ENCODE measurements at regions not wholly inside any gene's neighbourhood (a gene's known extent, or its start where the extent isn't known, plus 50 kb on each side); places are given as distances from the start of the nearest gene placed in this dataset.

DNA sequence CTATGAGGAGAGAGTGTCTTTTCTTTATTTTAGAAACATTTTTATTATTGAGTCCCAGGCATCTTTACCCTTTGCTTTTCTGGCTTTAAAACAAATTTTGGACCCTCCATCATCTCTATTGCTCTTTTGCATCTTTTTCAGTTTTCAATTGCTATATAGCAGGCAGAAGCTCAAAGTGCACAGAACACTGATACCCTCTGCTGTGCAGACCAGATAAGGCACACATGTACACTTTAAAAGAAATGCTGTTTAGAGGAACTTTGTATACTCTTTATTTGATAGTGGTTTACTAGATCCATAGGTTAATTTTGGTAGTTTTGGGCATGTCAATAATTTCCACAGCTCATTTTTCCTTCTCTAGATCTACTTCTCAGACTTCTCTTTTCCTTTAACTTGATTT, 324.2 kb downstream of the SH2D4B start:
- H2BK20ac ChIP-seq (ENCODE audit: low read depth, low read length) = no peak overlapping the region

More for the DNA sequence above, 324.2 kb downstream of the SH2D4B start:
- no peak overlapping the region for H4K91ac ChIP-seq (ENCODE audit: insufficient read depth, low read depth, low read length)
- no peak overlapping the region for H2AK5ac ChIP-seq (ENCODE audit: low read depth, low read length)
- H2BK120ac ChIP-seq (ENCODE audit: low read depth, low read length) = no peak overlapping the region
- no peak overlapping the region for H3K4ac ChIP-seq (ENCODE audit: low read depth, low read length)
- POLR2A ChIA-PET (ENCODE audit: unreplicated experiment) = no interaction called here
- H2AK9ac ChIP-seq (replicated peaks; ENCODE audit: low read depth, low read length, poor library complexity) = no peak overlapping the region
- H4K8ac ChIP-seq (ENCODE audit: low read depth in 2 of 2, low read length in 2 of 2) = no peak overlapping the region
- no peak overlapping the region for H3K4me3 ChIP-seq (ENCODE audit: insufficient read depth, low read depth, low read length)
- H3K14ac ChIP-seq (replicated peaks; ENCODE audit: low read depth, low read length) = no peak overlapping the region
- DNase-seq (no peak), ATAC-seq (ENCODE audit: low read depth) (no peak)
- no peak overlapping the region for H2BK5ac ChIP-seq (ENCODE audit: low read depth, low read length, poor library complexity, severe bottlenecking)
- peaks cover 4% of the 10 kb centered on the region for H3K9me3 ChIP-seq (ENCODE audit: control insufficient read depth, insufficient read depth, low read length)
- no peaks in the 10 kb centered on the region for H3K27me3 ChIP-seq (ENCODE audit: control insufficient read depth, insufficient read depth, low read length)
- no peak overlapping the region for H3K23ac ChIP-seq (ENCODE audit: low read depth, low read length)
- H3K56ac ChIP-seq (ENCODE audit: extremely low read depth, insufficient read depth, low read length) = no peak overlapping the region
- H3K4me2 ChIP-seq (ENCODE audit: low read depth, low read length) = no peak overlapping the region
- BruUV-seq (replicated peaks) = no TSS peak
- H3K9me1 ChIP-seq (ENCODE audit: insufficient read depth, low read length) = no peaks in the 10 kb centered on the region
- intact Hi-C loops (cut with micrococcal nuclease) (no loop called here), dilution Hi-C loops (cut with HindIII; ENCODE audit: low sequenced_read_pairs, unreplicated experiment) (no loop called here), in situ Hi-C loops (cut with MboI; ENCODE audit: low sequenced_read_pairs) (no loop called here)
- no peak overlapping the region for H3K27ac ChIP-seq (ENCODE audit: insufficient read depth, low read length)
- no peaks in the 10 kb centered on the region for H3K36me3 ChIP-seq (ENCODE audit: control insufficient read depth, insufficient read depth, low read length)
- no peak overlapping the region for H2BK15ac ChIP-seq (ENCODE audit: low read depth, low read length)
- no peaks in the 10 kb centered on the region for H3K4me1 ChIP-seq (ENCODE audit: control insufficient read depth, insufficient read depth, low read length)
- no peaks in the 10 kb centered on the region for H4K20me1 ChIP-seq (ENCODE audit: insufficient read depth, low read length)
- no peak for TF ChIP-seq FOS (IDR thresholded peaks at IDR 0.05; ENCODE audit: low read depth, low read length)
- TF ChIP-seq RAD21 (IDR thresholded peaks at IDR 0.05; ENCODE audit: low read length) = no peak
- TF ChIP-seq CEBPB (IDR thresholded peaks at IDR 0.05; ENCODE audit: low read depth, low read length) = no peak
- no peak for TF ChIP-seq POLR2A (IDR thresholded peaks at IDR 0.05; ENCODE audit: low read depth, low read length)
- no peak for TF ChIP-seq MAFK (IDR thresholded peaks at IDR 0.05; ENCODE audit: low read depth, low read length)
- TF ChIP-seq SMC3 (IDR thresholded peaks at IDR 0.05; ENCODE audit: low read depth, low read length) = no peak
- TF ChIP-seq, protein P1, sequence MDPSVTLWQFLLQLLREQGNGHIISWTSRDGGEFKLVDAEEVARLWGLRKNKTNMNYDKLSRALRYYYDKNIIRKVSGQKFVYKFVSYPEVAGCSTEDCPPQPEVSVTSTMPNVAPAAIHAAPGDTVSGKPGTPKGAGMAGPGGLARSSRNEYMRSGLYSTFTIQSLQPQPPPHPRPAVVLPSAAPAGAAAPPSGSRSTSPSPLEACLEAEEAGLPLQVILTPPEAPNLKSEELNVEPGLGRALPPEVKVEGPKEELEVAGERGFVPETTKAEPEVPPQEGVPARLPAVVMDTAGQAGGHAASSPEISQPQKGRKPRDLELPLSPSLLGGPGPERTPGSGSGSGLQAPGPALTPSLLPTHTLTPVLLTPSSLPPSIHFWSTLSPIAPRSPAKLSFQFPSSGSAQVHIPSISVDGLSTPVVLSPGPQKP (IDR thresholded peaks at IDR 0.05; ENCODE audit: borderline replicate concordance, low read depth, low read length) = no peak
- TF ChIP-seq MXI1 (IDR thresholded peaks at IDR 0.05; ENCODE audit: borderline replicate concordance, low read depth, low read length) = no peak
- TF ChIP-seq, protein P2, sequence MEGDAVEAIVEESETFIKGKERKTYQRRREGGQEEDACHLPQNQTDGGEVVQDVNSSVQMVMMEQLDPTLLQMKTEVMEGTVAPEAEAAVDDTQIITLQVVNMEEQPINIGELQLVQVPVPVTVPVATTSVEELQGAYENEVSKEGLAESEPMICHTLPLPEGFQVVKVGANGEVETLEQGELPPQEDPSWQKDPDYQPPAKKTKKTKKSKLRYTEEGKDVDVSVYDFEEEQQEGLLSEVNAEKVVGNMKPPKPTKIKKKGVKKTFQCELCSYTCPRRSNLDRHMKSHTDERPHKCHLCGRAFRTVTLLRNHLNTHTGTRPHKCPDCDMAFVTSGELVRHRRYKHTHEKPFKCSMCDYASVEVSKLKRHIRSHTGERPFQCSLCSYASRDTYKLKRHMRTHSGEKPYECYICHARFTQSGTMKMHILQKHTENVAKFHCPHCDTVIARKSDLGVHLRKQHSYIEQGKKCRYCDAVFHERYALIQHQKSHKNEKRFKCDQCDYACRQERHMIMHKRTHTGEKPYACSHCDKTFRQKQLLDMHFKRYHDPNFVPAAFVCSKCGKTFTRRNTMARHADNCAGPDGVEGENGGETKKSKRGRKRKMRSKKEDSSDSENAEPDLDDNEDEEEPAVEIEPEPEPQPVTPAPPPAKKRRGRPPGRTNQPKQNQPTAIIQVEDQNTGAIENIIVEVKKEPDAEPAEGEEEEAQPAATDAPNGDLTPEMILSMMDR (conservative IDR thresholded peaks at IDR 0.05; ENCODE audit: low read depth, low read length) = no peak
- TF ChIP-seq NFE2L2 (IDR thresholded peaks at IDR 0.05; ENCODE audit: low read depth, low read length) = no peak
- no peak for TF ChIP-seq MAZ (IDR thresholded peaks at IDR 0.05; ENCODE audit: borderline replicate concordance, low read depth, low read length)
- TF ChIP-seq RFX5 (IDR thresholded peaks at IDR 0.05; ENCODE audit: low read depth, low read length) = no peak
- no peak for TF ChIP-seq RCOR1 (IDR thresholded peaks at IDR 0.05; ENCODE audit: insufficient replicate concordance, low read length)
- CTCF ChIA-PET = no interaction called here
- no peak overlapping the region for H3K9ac ChIP-seq (ENCODE audit: low read depth, low read length)
- H3K18ac ChIP-seq (ENCODE audit: low read depth, low read length) = no peak overlapping the region
- H2AFZ ChIP-seq (replicated peaks; ENCODE audit: low read length, poor library complexity) = no peak overlapping the region
- H4K5ac ChIP-seq (ENCODE audit: low read depth, low read length) = no peak overlapping the region
- H3K79me1 ChIP-seq (ENCODE audit: low read depth in 1 of 2, low read length in 2 of 2) = no peaks in the 10 kb centered on the region

Data from IMR-90 (cell line).